ENCODE measurements at regions not wholly inside any gene's neighbourhood (a gene's known extent, or its start where the extent isn't known, plus 50 kb on each side); places are given as distances from the start of the nearest gene placed in this dataset.

DNA sequence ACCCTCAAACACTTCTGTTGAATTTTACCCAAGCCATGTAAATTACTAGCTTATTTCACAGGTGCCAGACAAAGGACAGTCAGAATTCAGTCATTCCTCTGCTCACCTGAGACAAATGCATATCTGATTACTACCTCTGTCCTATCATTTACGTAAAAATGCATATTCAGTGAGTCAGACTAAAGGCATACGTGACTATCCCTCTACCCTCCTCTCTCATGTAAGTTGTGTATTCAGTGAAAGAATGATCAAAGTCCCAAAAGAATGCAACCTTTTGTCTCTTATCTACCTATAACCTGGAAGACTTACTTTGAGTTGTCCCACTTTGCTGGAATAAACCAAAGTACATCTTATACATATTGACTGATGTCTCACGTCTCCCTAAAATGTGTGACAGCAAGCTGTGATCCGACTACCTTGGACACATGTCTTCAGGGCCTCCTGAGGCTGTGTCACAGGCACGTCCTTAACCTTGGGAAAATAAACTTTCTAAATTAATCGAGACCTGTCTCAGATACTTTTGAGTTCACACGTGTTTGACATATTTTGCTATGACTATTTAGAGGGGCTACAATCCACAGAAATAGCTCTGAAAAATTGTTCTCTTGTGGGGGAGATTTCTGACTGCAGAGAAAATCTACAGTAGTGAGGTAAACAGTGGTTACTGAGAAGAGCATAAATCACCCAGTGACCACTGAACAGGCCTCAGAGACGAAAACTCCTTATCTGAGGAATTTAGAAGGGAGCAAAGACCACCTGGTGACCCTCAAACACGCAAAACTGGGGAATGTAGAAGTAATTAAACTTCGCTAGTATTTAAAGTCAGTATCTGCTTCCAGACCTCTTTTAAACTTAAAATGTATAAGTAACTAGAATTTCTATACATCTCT lies 1575.8 kb downstream of the STIM2 start:
- Histone ChIP-seq H3K9me3 (ENCODE audit: control insufficient read depth, low read length) (no peaks in the 10 kb centered on the region), H3K4me1 (ENCODE audit: control insufficient read depth in 1 of 2, insufficient read depth in 2 of 2, low read length in 2 of 2) (no peaks in the 10 kb centered on the region), H3K27ac (ENCODE audit: low read depth in 1 of 2, low read length in 2 of 2) (no peak overlapping the region), H3K4me3 (ENCODE audit: low read length in 2 of 2) (no peak overlapping the region), H3K27me3 (ENCODE audit: control insufficient read depth in 1 of 2, insufficient read depth in 2 of 2, low read length in 1 of 2) (no peaks in the 10 kb centered on the region), H3K36me3 (ENCODE audit: control insufficient read depth in 1 of 2, insufficient read depth in 2 of 2, low read length in 1 of 2) (no peaks in the 10 kb centered on the region)
- intact Hi-C loops (cut with DNase I) = no loop called here
- ATAC-seq (ENCODE audit: low FRiP score) (no peak), DNase-seq (no peak)
- 27 to 43% methylated on average over 10 of the region's 10 CpGs for WGBS, 2 donors

DNA sequence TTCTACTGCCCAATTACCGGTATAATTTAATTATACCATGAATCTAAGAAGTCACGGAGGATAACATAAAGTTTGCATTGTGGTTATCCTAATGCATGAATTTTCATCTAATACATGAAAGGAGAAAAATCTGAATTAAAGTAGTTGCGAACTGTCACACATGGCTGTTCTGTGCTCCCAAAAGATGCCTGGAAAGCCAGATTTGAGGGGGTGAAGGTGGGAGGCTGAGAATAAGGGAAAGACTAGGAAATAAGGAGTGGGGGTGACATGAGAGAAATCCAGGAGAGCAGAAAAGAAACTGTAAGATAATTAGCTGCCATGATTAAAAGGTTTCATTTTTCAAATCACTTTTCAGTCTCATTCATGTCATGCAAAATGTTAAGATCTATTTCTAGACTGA lies 1582.7 kb downstream of the STIM2 start:
- 93 to 98% methylated on average over 3 of the region's 3 CpGs for WGBS, 2 donors
- intact Hi-C loops (cut with DNase I) = no loop called here
- no peak for DNase-seq

DNA sequence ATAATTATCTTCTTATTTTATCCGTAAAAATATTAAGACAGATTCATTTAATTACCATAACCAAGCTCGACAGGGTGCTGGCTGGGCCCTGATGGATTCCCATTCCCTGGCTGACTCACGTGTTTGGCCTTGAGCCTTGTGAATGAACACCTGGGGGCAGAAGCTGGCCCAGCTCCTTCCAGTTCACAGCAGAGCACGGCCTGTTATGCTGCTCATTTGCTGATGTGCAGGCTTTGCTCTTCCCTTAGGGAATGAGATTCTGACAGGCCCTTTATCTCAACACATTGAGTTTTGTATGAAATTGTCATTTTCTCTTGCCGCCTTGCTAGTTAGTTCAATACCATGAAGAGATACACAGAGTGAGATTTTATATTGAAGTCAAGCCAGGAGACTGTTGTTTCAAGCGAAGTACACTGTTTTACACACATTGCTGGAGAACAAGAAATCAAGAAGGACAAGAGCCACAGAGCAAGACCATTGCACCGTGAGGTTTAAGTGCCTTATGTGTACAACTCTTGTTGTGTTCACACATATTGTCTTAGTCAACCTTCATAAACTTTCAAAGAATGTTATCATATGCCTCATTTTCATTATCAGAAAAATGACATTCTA lies 1583.3 kb downstream of the STIM2 start:
- ATAC-seq (ENCODE audit: low FRiP score) (no peak), DNase-seq (no peak)
- 59 to 70% methylated on average over 7 of the region's 7 CpGs for WGBS, 2 donors
- H3K9me3 ChIP-seq (ENCODE audit: control insufficient read depth, low read length) = no peaks in the 10 kb centered on the region
- no peaks in the 10 kb centered on the region for H3K36me3 ChIP-seq (ENCODE audit: control insufficient read depth in 1 of 2, insufficient read depth in 2 of 2, low read length in 1 of 2)
- H3K27ac ChIP-seq (ENCODE audit: low read depth in 1 of 2, low read length in 2 of 2) = no peak overlapping the region
- intact Hi-C loops (cut with DNase I) = no loop called here
- H3K27me3 ChIP-seq (ENCODE audit: control insufficient read depth in 1 of 2, insufficient read depth in 2 of 2, low read length in 1 of 2) = no peaks in the 10 kb centered on the region
- no peak overlapping the region for H3K4me3 ChIP-seq (ENCODE audit: low read length in 2 of 2)
- no peaks in the 10 kb centered on the region for H3K4me1 ChIP-seq (ENCODE audit: control insufficient read depth in 1 of 2, insufficient read depth in 2 of 2, low read length in 2 of 2)

More for the DNA sequence above, 1582.7 kb downstream of the STIM2 start:
- no peak for ATAC-seq (ENCODE audit: low FRiP score)
- Histone ChIP-seq H3K9me3 (ENCODE audit: control insufficient read depth, low read length) (no peaks in the 10 kb centered on the region), H3K27ac (ENCODE audit: low read depth in 1 of 2, low read length in 2 of 2) (no peak overlapping the region), H3K4me3 (ENCODE audit: low read length in 2 of 2) (no peak overlapping the region), H3K27me3 (ENCODE audit: control insufficient read depth in 1 of 2, insufficient read depth in 2 of 2, low read length in 1 of 2) (no peaks in the 10 kb centered on the region), H3K4me1 (ENCODE audit: control insufficient read depth in 1 of 2, insufficient read depth in 2 of 2, low read length in 2 of 2) (no peaks in the 10 kb centered on the region), H3K36me3 (ENCODE audit: control insufficient read depth in 1 of 2, insufficient read depth in 2 of 2, low read length in 1 of 2) (no peaks in the 10 kb centered on the region)

DNA sequence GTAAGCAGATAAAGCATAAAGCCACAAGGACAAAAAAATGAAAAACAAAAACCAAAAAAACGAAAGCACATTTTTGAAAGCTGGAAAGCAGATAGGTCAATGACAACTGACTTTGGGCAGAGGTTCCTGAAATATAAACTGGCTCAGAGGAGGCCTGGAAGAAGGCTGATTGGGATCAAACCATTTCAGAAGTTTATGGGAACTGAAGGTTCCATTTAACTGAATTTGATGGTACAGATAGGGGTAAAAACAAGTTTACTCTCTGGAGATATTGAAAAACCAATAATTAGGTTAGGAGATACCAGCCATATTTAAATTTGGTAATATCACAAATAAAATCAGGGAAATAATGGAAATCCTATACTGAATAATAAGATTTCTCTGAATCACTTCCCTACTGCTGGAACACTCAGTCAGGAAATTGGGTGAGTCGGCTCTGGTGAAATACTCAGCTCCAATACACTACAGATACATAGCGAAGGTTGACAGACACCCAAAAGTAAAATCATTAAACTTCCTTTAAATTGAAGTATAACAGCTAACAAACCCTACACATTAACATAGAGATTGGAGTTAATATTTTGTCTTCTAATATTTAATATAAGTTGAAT lies 1584.3 kb downstream of the STIM2 start:
- intact Hi-C loops (cut with DNase I) = no loop called here
- H3K36me3 ChIP-seq (ENCODE audit: control insufficient read depth in 1 of 2, insufficient read depth in 2 of 2, low read length in 1 of 2) = no peaks in the 10 kb centered on the region
- 76 to 84% methylated on average over 3 of the region's 3 CpGs for WGBS, 2 donors
- no peaks in the 10 kb centered on the region for H3K27me3 ChIP-seq (ENCODE audit: control insufficient read depth in 1 of 2, insufficient read depth in 2 of 2, low read length in 1 of 2)
- no peak overlapping the region for H3K4me3 ChIP-seq (ENCODE audit: low read length in 2 of 2)
- no peaks in the 10 kb centered on the region for H3K4me1 ChIP-seq (ENCODE audit: control insufficient read depth in 1 of 2, insufficient read depth in 2 of 2, low read length in 2 of 2)
- no peak overlapping the region for H3K27ac ChIP-seq (ENCODE audit: low read depth in 1 of 2, low read length in 2 of 2)
- DNase-seq (no peak), ATAC-seq (ENCODE audit: low FRiP score) (no peak)
- H3K9me3 ChIP-seq (ENCODE audit: control insufficient read depth, low read length) = no peaks in the 10 kb centered on the region

DNA sequence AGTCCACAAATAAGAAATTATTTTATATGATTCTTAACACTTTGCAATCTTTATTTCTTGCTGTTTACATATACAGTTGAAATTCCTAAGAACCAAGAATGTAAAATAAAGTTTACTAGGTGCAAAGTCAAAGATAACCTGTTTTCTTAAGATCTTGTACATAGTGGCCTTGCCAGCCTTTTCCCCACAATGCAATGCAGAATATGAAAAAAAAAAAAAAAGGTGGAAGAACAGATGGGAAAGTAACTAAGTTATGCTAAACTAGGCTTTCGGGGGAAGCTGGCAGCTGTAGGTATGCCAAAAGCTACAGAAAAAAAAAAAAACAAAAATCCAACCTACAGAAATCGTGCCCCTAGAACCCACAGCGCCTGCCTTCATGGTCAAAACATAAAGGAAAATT lies 1588.4 kb downstream of the STIM2 start:
- Histone ChIP-seq H3K27me3 (ENCODE audit: control insufficient read depth in 1 of 2, insufficient read depth in 2 of 2, low read length in 1 of 2) (no peaks in the 10 kb centered on the region), H3K36me3 (ENCODE audit: control insufficient read depth in 1 of 2, insufficient read depth in 2 of 2, low read length in 1 of 2) (no peaks in the 10 kb centered on the region), H3K4me1 (ENCODE audit: control insufficient read depth in 1 of 2, insufficient read depth in 2 of 2, low read length in 2 of 2) (no peaks in the 10 kb centered on the region), H3K27ac (ENCODE audit: low read depth in 1 of 2, low read length in 2 of 2) (no peak overlapping the region), H3K9me3 (ENCODE audit: control insufficient read depth, low read length) (no peaks in the 10 kb centered on the region), H3K4me3 (ENCODE audit: low read length in 2 of 2) (no peak overlapping the region)
- DNase-seq (no peak), ATAC-seq (ENCODE audit: low FRiP score) (no peak)
- WGBS, 2 donors = 37 to 45% methylated on average over 3 of the region's 3 CpGs
- intact Hi-C loops (cut with DNase I) = no loop called here

DNA sequence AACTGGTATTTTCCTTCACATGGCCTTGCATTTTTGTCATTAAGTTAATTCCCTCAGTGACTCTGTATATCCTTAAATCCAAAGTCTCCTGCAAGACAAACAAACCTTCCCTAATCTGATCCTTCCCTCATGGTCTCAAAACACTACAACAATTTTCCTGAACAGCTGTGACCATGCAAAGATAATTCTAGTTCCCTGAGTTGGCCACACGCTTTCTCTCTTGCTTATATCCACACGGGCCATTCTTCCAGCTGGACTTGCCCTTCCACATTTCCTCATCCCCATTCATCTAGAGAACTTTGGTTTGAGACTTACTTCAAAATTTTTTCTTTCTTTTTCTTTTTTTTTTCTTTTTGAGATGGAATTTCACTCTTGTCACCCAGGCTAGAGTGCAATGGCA lies 1590.7 kb downstream of the STIM2 start:
- DNase-seq (no peak), ATAC-seq (ENCODE audit: low FRiP score) (no peak)
- no peaks in the 10 kb centered on the region for H3K36me3 ChIP-seq (ENCODE audit: control insufficient read depth in 1 of 2, insufficient read depth in 2 of 2, low read length in 1 of 2)
- no peaks in the 10 kb centered on the region for H3K27me3 ChIP-seq (ENCODE audit: control insufficient read depth in 1 of 2, insufficient read depth in 2 of 2, low read length in 1 of 2)
- intact Hi-C loops (cut with DNase I) = no loop called here
- H3K4me3 ChIP-seq (ENCODE audit: low read length in 2 of 2) = no peak overlapping the region
- no peak overlapping the region for H3K27ac ChIP-seq (ENCODE audit: low read depth in 1 of 2, low read length in 2 of 2)
- no peaks in the 10 kb centered on the region for H3K4me1 ChIP-seq (ENCODE audit: control insufficient read depth in 1 of 2, insufficient read depth in 2 of 2, low read length in 2 of 2)
- H3K9me3 ChIP-seq (ENCODE audit: control insufficient read depth, low read length) = no peaks in the 10 kb centered on the region
- 75 to 85% methylated on average over 2 of the region's 2 CpGs for WGBS, 2 donors

DNA sequence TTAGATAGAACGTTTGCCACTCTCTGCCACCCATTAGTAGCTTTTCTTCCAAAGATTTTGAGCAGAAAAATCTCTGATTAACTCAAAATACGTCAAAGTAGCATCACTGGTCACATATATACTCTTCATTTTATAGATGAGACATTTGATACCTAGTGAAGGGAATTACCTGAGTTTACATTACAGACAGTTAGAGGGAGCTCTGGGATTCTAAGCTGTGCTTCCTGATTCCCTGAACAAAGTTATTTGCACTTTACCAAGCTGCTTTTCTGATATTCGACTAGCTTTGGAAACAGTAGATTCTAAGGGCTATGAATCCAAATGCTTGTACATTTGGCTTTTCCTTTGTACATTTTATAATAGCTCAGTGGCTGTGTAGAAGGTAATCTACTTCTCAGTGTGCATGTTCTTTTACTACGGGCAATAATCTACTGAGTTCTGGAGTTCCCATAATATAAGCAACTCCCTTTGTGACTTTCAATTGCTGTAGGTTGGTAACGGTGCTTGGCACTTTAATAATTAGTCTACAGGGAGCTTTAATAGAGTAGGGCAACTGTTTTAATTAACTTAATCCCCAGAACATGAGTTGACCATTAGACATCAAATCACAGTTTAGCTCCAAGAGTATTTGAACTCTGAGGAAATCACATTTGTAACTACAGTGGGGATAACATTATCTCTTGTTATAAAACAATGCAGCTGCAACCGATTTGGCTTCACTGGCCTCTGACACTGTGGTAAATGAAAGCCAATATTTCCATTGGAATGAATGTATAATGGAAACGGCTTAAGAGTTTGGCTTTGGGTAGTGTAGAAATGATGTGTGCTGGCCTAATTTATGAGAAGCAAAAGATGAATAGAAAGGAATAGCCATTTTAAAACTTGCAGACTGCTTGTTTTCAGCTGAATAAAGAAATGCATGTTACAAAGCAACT lies 1602.4 kb downstream of the STIM2 start:
- no peaks in the 10 kb centered on the region for H3K36me3 ChIP-seq (ENCODE audit: control insufficient read depth in 1 of 2, insufficient read depth in 2 of 2, low read length in 1 of 2)
- DNase-seq (no peak), ATAC-seq (ENCODE audit: low FRiP score) (no peak)
- H3K27me3 ChIP-seq (ENCODE audit: control insufficient read depth in 1 of 2, insufficient read depth in 2 of 2, low read length in 1 of 2) = no peaks in the 10 kb centered on the region
- H3K9me3 ChIP-seq (ENCODE audit: control insufficient read depth, low read length) = no peaks in the 10 kb centered on the region
- WGBS, 2 donors = 47 to 48% methylated on average over 7 of the region's 7 CpGs
- H3K27ac ChIP-seq (ENCODE audit: low read depth in 1 of 2, low read length in 2 of 2) = no peak overlapping the region
- intact Hi-C loops (cut with DNase I) = no loop called here
- H3K4me3 ChIP-seq (ENCODE audit: low read length in 2 of 2) = no peak overlapping the region
- no peaks in the 10 kb centered on the region for H3K4me1 ChIP-seq (ENCODE audit: control insufficient read depth in 1 of 2, insufficient read depth in 2 of 2, low read length in 2 of 2)

DNA sequence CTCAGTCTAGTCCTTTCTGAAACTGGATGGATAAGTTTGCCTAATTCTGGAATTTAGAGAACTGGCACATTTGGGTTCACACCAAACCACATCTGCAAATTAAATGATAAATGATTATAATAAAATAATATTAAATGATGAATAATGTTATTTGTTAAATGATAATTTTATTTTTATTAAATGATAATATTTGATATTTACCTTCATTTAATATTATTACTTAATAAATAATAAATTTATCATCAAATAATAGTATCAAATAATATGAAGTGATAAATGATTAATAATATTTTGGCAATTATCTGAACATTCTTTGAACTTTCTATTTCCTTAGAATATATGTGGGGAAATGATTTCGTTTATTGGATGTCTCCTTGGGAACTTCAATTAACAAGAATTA lies 1604.2 kb downstream of the STIM2 start:
- DNase-seq = no peak
- H3K4me3 ChIP-seq (ENCODE audit: low read length in 2 of 2) = no peak overlapping the region
- H3K9me3 ChIP-seq (ENCODE audit: control insufficient read depth, low read length) = no peaks in the 10 kb centered on the region
- WGBS, 2 donors = 62% methylated on average over 1 of the region's 1 CpG
- H3K27me3 ChIP-seq (ENCODE audit: control insufficient read depth in 1 of 2, insufficient read depth in 2 of 2, low read length in 1 of 2) = no peaks in the 10 kb centered on the region
- intact Hi-C loops (cut with DNase I) = no loop called here
- ATAC-seq (ENCODE audit: low FRiP score) = no peak
- H3K4me1 ChIP-seq (ENCODE audit: control insufficient read depth in 1 of 2, insufficient read depth in 2 of 2, low read length in 2 of 2) = no peaks in the 10 kb centered on the region
- no peak overlapping the region for H3K27ac ChIP-seq (ENCODE audit: low read depth in 1 of 2, low read length in 2 of 2)
- H3K36me3 ChIP-seq (ENCODE audit: control insufficient read depth in 1 of 2, insufficient read depth in 2 of 2, low read length in 1 of 2) = no peaks in the 10 kb centered on the region
